D721Med (cell line): ENCODE measurements at regions not wholly inside any gene's neighbourhood (a gene's known extent, or its start where the extent isn't known, plus 50 kb on each side); places are given as distances from the start of the nearest gene placed in this dataset.

Experiments
- DNase-seq: peaks from one replicate; pipeline ENCODE4 v3.0.0; 2011; ENCODE audit warnings: low spot score; ENCODE audit not compliant: insufficient read length
- FAIRE-seq: peaks from 2 replicates; lab custom pipeline; 2011; peaks lifted over from hg19 to GRCh38; lab: Jason Lieb, UNC
- CTCF ChIP-seq: IDR thresholded peaks from 2 replicates; pipeline ENCODE4 v1.5.1; 2012; ENCODE audit warnings: mild to moderate bottlenecking, control low read depth; ENCODE audit not compliant: insufficient read depth; ENCODE audit errors: missing control alignments

- FAIRE-seq: no peak
These were observed 106.7 kb downstream of the FAM43A start for GRCh38 chr3:194792368-194792767.

GRCh38 chr3:194797555-194798250, 112.0 kb downstream of the FAM43A start:
- FAIRE-seq (no peak), DNase-seq (no peak)
- no peak for TF ChIP-seq CTCF

More at GRCh38 chr3:194792368-194792767, 106.7 kb downstream of the FAM43A start:
- TF ChIP-seq CTCF: no peak
- DNase-seq: no peak

- DNase-seq: no peak
- TF ChIP-seq CTCF: no peak
- FAIRE-seq: no peak
These were observed 112.8 kb downstream of the FAM43A start for GRCh38 chr3:194798486-194798885.

- DNase-seq: no peak
- no peak for FAIRE-seq
- no peak for TF ChIP-seq CTCF
These were observed 114.3 kb downstream of the FAM43A start for GRCh38 chr3:194800002-194800401.

GRCh38 chr3:194801461-194802432, 116.1 kb downstream of the FAM43A start:
- DNase-seq (no peak), FAIRE-seq (no peak)
- no peak for TF ChIP-seq CTCF

- TF ChIP-seq CTCF: no peak
- FAIRE-seq: no peak
- DNase-seq: no peak
These were observed 119.1 kb downstream of the FAM43A start for GRCh38 chr3:194804796-194805195.
